Caco-2 (cell line): ENCODE measurements at regions not wholly inside any gene's neighbourhood (a gene's known extent, or its start where the extent isn't known, plus 50 kb on each side); places are given as distances from the start of the nearest gene placed in this dataset.

Source experiments
- BruUV-seq: library from RNA; stranded (reverse); fragments of 400-500 nt; replicated peaks from 2 replicates; lab custom pipeline; 2021; lab: Mats Ljungman, UMichigan
- CTCF ChIA-PET: fragments of 300-600 bp; sonication (Branson Sonifier 250); formaldehyde crosslinking; loops from one replicate; lab custom pipeline; 2022; ENCODE audit warnings: antibody characterized with exemption; lab: Charles Lee
- POLR2A ChIA-PET: fragments of 300-600 bp; sonication (Branson Sonifier 250); formaldehyde crosslinking; loops from one replicate; lab custom pipeline; 2022; ENCODE audit warnings: antibody characterized with exemption; lab: Charles Lee
- DNase-seq, 2 experiments: peaks; one replicate each; pipeline versions ENCODE4 v3.0.0 to v3.0.0-alpha.2; 2020 to 2022
- H3K27me3 ChIP-seq: replicated peaks from 2 replicates; pipeline ENCODE4 v1.6.0; 2011; ENCODE audit warnings: low read length; ENCODE audit not compliant: control insufficient read depth, insufficient read depth
- H3K36me3 ChIP-seq: 2 replicates; pipeline ENCODE4 v1.5.1; 2011; ENCODE audit warnings: low read length; ENCODE audit not compliant: control insufficient read depth, insufficient read depth
- H3K4me1 ChIP-seq: fragments of 250-450 bp; sonication (Bioruptor Pico); 2 replicates; pipeline ENCODE4 v1.5.1; 2020; ENCODE audit warnings: mild to moderate bottlenecking
- H3K4me3 ChIP-seq: 2 replicates; pipeline ENCODE4 v1.5.1; 2011; ENCODE audit warnings: low read depth, mild to moderate bottlenecking, control low read depth, low read length
- H3K9me3 ChIP-seq: fragments of 250-450 bp; sonication (Bioruptor Pico); 2 replicates; pipeline ENCODE4 v1.5.1; 2020; ENCODE audit warnings: mild to moderate bottlenecking, moderate library complexity
- H3K27ac Mint-ChIP-seq: one replicate; pipeline ENCODE4 v1.8.0; 2022; ENCODE audit warnings: mixed read lengths; ENCODE audit not compliant: unreplicated experiment
- H3K27me3 Mint-ChIP-seq: one replicate; pipeline ENCODE4 v1.8.0; 2022; ENCODE audit warnings: mixed read lengths; ENCODE audit not compliant: insufficient read depth, unreplicated experiment
- H3K36me3 Mint-ChIP-seq: one replicate; pipeline ENCODE4 v1.8.0; 2022; ENCODE audit warnings: mild to moderate bottlenecking, mixed read lengths; ENCODE audit not compliant: insufficient read depth, unreplicated experiment
- H3K4me1 Mint-ChIP-seq: one replicate; pipeline ENCODE4 v1.8.0; 2022; ENCODE audit warnings: low read depth, mixed read lengths; ENCODE audit not compliant: unreplicated experiment
- H3K4me3 Mint-ChIP-seq: one replicate; pipeline ENCODE4 v1.8.0; 2022; ENCODE audit warnings: mild to moderate bottlenecking, moderate library complexity, mixed read lengths; ENCODE audit not compliant: unreplicated experiment
- H3K9me3 Mint-ChIP-seq: one replicate; pipeline ENCODE4 v1.8.0; 2022; ENCODE audit warnings: mixed read lengths; ENCODE audit not compliant: unreplicated experiment
- intact Hi-C: fragments of 100-400 bp; cut with micrococcal nuclease; formaldehyde crosslinking; loops from one replicate; pipeline ENCODE4 v1.10.0; 2022; ENCODE audit not compliant: unreplicated experiment
- TF ChIP-seq, protein P1 (sequence below), 2 experiments: fragments of 200-600 bp in 1 of 2; IDR thresholded peaks; 1 replicate in 1 of 2; 2 replicates in 1 of 2; pipeline versions ENCODE4 v1.5.1 to v1.8.0; 2011 to 2022; ENCODE audit warnings: antibody characterized with exemption in 1 of 2, control low read depth in 1 of 2, inconsistent platforms in 1 of 2, low read depth in 1 of 2, low read length in 1 of 2, mild to moderate bottlenecking in 1 of 2, moderate library complexity in 1 of 2; ENCODE audit not compliant: insufficient read depth in 1 of 2, severe bottlenecking in 1 of 2, unreplicated experiment in 1 of 2

DNA sequence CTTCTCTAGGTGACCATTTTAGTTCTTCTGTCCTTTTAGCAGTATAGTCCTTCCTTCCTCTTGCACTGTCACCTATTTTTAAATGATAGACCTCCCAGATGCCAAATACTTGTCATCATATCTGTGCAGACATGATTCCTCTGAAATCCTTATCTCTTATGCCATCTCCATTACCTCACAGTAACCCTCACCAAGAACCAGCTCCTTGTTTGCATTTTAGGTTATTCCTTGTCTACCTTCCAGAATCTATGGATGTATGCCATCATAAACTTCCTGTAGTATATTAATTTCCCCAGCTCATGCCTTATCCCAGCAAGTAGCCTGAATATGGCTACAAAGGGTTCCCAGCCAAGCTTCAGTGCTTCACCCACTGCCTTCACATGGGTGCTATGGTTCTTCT, 1347.2 kb downstream of the ROBO1 start:
- H3K27me3 ChIP-seq: no peaks in the 10 kb centered on the region
- DNase-seq: no peak

DNA sequence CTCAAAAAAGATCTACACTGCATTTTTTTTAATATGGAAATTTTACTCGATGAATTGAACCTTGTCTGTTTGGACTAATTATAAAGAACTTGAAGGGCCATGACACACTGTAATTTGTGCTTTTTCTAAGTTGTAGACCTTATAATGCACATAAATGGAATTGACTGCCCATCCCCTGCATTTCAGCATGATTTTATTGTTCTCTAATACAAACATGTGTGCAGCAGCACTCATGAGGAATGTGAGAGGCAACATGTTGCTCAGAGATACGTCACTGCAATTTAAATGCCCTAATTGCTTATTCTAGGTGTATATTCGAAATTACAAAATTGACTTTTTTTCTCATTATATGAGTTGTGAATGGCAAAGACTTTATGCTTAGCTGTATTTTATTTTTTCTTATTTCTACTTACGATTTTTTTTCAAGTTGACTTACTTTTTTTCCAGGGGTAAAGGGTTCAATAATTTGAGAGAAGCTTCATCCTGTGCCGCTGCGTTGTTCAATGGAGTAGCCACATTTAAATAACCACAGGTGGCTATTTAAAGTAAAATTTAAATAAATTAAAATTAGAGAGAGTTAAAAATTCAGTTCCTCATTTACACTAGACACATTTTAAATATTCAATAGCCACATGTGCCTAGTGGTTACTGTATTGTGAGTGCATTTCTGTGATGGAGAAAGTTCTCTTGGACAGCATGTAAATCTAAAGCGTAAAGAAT, 1346.4 kb downstream of the ROBO1 start:
- Histone ChIP-seq H3K36me3 (no peaks in the 10 kb centered on the region), H3K4me1 (no peaks in the 10 kb centered on the region), H3K27me3 (no peaks in the 10 kb centered on the region), H3K4me3 (no peak overlapping the region), H3K9me3 (no peaks in the 10 kb centered on the region)
- Mint-ChIP-seq H3K4me1 (no peaks in the 10 kb centered on the region), H3K9me3 (no peaks in the 10 kb centered on the region), H3K36me3 (no peaks in the 10 kb centered on the region), H3K27ac (no peak overlapping the region), H3K27me3 (peaks cover 5% of the 10 kb centered on the region), H3K4me3 (no peak overlapping the region)
- no TSS peak for BruUV-seq
- intact Hi-C loops: no loop called here
- POLR2A ChIA-PET: no interaction called here
- no peak for DNase-seq
- TF ChIP-seq, protein P1, sequence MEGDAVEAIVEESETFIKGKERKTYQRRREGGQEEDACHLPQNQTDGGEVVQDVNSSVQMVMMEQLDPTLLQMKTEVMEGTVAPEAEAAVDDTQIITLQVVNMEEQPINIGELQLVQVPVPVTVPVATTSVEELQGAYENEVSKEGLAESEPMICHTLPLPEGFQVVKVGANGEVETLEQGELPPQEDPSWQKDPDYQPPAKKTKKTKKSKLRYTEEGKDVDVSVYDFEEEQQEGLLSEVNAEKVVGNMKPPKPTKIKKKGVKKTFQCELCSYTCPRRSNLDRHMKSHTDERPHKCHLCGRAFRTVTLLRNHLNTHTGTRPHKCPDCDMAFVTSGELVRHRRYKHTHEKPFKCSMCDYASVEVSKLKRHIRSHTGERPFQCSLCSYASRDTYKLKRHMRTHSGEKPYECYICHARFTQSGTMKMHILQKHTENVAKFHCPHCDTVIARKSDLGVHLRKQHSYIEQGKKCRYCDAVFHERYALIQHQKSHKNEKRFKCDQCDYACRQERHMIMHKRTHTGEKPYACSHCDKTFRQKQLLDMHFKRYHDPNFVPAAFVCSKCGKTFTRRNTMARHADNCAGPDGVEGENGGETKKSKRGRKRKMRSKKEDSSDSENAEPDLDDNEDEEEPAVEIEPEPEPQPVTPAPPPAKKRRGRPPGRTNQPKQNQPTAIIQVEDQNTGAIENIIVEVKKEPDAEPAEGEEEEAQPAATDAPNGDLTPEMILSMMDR (IDR thresholded peaks at IDR 0.05; ENCODE audit: insufficient read depth in 1 of 2, low read depth in 1 of 2, low read length in 1 of 2, severe bottlenecking in 1 of 2, unreplicated experiment in 1 of 2): no peak
- CTCF ChIA-PET: no interaction called here

More for the DNA sequence above, 1347.2 kb downstream of the ROBO1 start:
- intact Hi-C loops: no loop called here
- no TSS peak for BruUV-seq
- Mint-ChIP-seq H3K9me3 (no peaks in the 10 kb centered on the region), H3K4me1 (no peaks in the 10 kb centered on the region), H3K4me3 (no peak overlapping the region), H3K36me3 (no peaks in the 10 kb centered on the region), H3K27me3 (peaks cover 5% of the 10 kb centered on the region), H3K27ac (no peak overlapping the region)
- POLR2A ChIA-PET: no interaction called here
- TF ChIP-seq, protein P1 (IDR thresholded peaks at IDR 0.05; ENCODE audit: insufficient read depth in 1 of 2, low read depth in 1 of 2, low read length in 1 of 2, severe bottlenecking in 1 of 2, unreplicated experiment in 1 of 2): no peak
- H3K4me3 ChIP-seq: no peak overlapping the region
- H3K9me3 ChIP-seq: no peaks in the 10 kb centered on the region
- no peaks in the 10 kb centered on the region for H3K36me3 ChIP-seq
- CTCF ChIA-PET: no interaction called here
- H3K4me1 ChIP-seq: no peaks in the 10 kb centered on the region

DNA sequence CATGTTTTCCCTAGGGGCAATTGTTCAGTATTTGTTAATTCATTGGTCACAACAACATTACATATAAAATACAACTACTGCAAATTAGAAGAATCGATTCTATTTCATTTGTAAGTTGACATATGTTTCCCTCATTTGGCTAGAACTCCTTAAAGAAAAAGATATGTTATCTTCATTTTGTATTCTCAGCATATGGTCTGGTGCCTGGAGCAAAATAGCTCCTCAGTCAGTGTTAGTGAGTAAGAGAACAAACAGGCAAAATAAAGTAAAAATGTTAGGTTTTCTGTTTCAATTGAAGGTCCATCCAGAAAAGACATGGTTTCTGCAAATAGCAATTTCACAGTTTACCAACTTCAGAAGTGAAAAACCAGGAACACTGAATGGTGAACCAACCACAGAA, 1343.1 kb downstream of the ROBO1 start:
- H3K27me3 ChIP-seq: no peaks in the 10 kb centered on the region
- Mint-ChIP-seq H3K4me1 (no peaks in the 10 kb centered on the region), H3K9me3 (no peaks in the 10 kb centered on the region), H3K27me3 (peaks cover 5% of the 10 kb centered on the region), H3K4me3 (no peak overlapping the region), H3K36me3 (no peaks in the 10 kb centered on the region), H3K27ac (no peak overlapping the region)
- H3K4me3 ChIP-seq: no peak overlapping the region
- TF ChIP-seq, protein P1 (IDR thresholded peaks at IDR 0.05; ENCODE audit: insufficient read depth in 1 of 2, low read depth in 1 of 2, low read length in 1 of 2, severe bottlenecking in 1 of 2, unreplicated experiment in 1 of 2): no peak
- POLR2A ChIA-PET: no interaction called here
- DNase-seq: no peak
- BruUV-seq: no TSS peak
- no peaks in the 10 kb centered on the region for H3K9me3 ChIP-seq
- H3K36me3 ChIP-seq: no peaks in the 10 kb centered on the region
- CTCF ChIA-PET: no interaction called here
- intact Hi-C loops: no loop called here
- H3K4me1 ChIP-seq: no peaks in the 10 kb centered on the region
